H9 (cell line): ENCODE measurements at regions not wholly inside any gene's neighbourhood (a gene's known extent, or its start where the extent isn't known, plus 50 kb on each side); places are given as distances from the start of the nearest gene placed in this dataset.

Experiments
- DNase-seq: peaks from one replicate; pipeline ENCODE4 v3.0.0-alpha.2; 2017
- H2AFZ ChIP-seq: one replicate; pipeline ENCODE4 v1.6.1; 2013; ENCODE audit warnings: mild to moderate bottlenecking, low read length, control low read depth, moderate library complexity
- H2AK5ac ChIP-seq: 2 replicates; pipeline ENCODE4 v1.6.1; 2013; ENCODE audit warnings: low read length, control low read depth, mixed read lengths; ENCODE audit not compliant: insufficient read length
- H2BK120ac ChIP-seq: one replicate; pipeline ENCODE4 v1.6.1; 2013; ENCODE audit warnings: low read depth, mild to moderate bottlenecking, low read length, control low read depth, inconsistent platforms; ENCODE audit not compliant: poor library complexity, severe bottlenecking
- H2BK12ac ChIP-seq: 2 replicates; pipeline ENCODE4 v1.6.1; 2013; ENCODE audit warnings: low read length, control low read depth, mixed read lengths, low read depth; ENCODE audit not compliant: insufficient read length
- H2BK15ac ChIP-seq: 2 replicates; pipeline ENCODE4 v1.6.1; 2013; ENCODE audit warnings: low read depth, low read length, control low read depth
- H2BK20ac ChIP-seq: one replicate; pipeline ENCODE4 v1.6.1; 2013; ENCODE audit warnings: low read depth, mild to moderate bottlenecking, low read length, control low read depth, inconsistent platforms; ENCODE audit not compliant: poor library complexity, severe bottlenecking
- H2BK5ac ChIP-seq: 2 replicates; pipeline ENCODE4 v1.6.1; 2013; ENCODE audit warnings: low read length, control low read depth, mixed read lengths; ENCODE audit not compliant: insufficient read length
- H3K14ac ChIP-seq: 2 replicates; pipeline ENCODE4 v1.6.1; 2013; ENCODE audit warnings: low read length, control low read depth; ENCODE audit not compliant: insufficient read depth
- H3K18ac ChIP-seq: 2 replicates; pipeline ENCODE4 v1.6.1; 2013; ENCODE audit warnings: low read depth, mild to moderate bottlenecking, mixed read lengths, low read length, control low read depth; ENCODE audit not compliant: insufficient read length
- H3K23ac ChIP-seq: 2 replicates; pipeline ENCODE4 v1.6.1; 2013; ENCODE audit warnings: low read length, control low read depth, mixed read lengths, low read depth; ENCODE audit not compliant: insufficient read length
- H3K23me2 ChIP-seq: 2 replicates; pipeline ENCODE4 v1.6.1; 2013; ENCODE audit warnings: low read depth, mild to moderate bottlenecking, mixed read lengths, low read length, control low read depth; ENCODE audit not compliant: insufficient read length, poor library complexity, severe bottlenecking
- H3K27ac ChIP-seq: 2 replicates; pipeline ENCODE4 v1.5.1; 2013; ENCODE audit warnings: low read length, control low read depth, mixed read lengths, low read depth; ENCODE audit not compliant: insufficient read length
- H3K27me3 ChIP-seq: 2 replicates; pipeline ENCODE4 v1.6.1; 2013; ENCODE audit warnings: low read length, control low read depth, inconsistent platforms; ENCODE audit not compliant: insufficient read depth
- H3K4ac ChIP-seq: 2 replicates; pipeline ENCODE4 v1.6.1; 2013; ENCODE audit warnings: low read depth, mild to moderate bottlenecking, control low read depth, inconsistent platforms, low read length, moderate library complexity
- H3K4me1 ChIP-seq: 2 replicates; pipeline ENCODE4 v1.6.1; 2013; ENCODE audit warnings: low read length, control low read depth, inconsistent platforms; ENCODE audit not compliant: insufficient read depth
- H3K4me2 ChIP-seq: 2 replicates; pipeline ENCODE4 v1.6.1; 2013; ENCODE audit warnings: low read length, control low read depth, mixed read lengths; ENCODE audit not compliant: insufficient read length, insufficient read depth
- H3K56ac ChIP-seq: 2 replicates; pipeline ENCODE4 v1.6.1; 2013; ENCODE audit warnings: low read depth, mild to moderate bottlenecking, mixed read lengths, low read length, control low read depth; ENCODE audit not compliant: insufficient read length
- H3K79me1 ChIP-seq: 2 replicates; pipeline ENCODE4 v1.6.1; 2013; ENCODE audit warnings: low read depth, mild to moderate bottlenecking, moderate library complexity, low read length, control low read depth, inconsistent platforms; ENCODE audit not compliant: insufficient read depth, poor library complexity, severe bottlenecking
- H3K79me2 ChIP-seq: 2 replicates; pipeline ENCODE4 v1.6.1; 2013; ENCODE audit warnings: low read length, control low read depth, inconsistent platforms; ENCODE audit not compliant: insufficient read depth
- H3K9ac ChIP-seq: 2 replicates; pipeline ENCODE4 v1.6.1; 2013; ENCODE audit warnings: low read length, control low read depth, mixed read lengths; ENCODE audit not compliant: insufficient read length; ENCODE audit errors: extremely low read depth
- H3K9me3 ChIP-seq: one replicate; pipeline ENCODE4 v1.6.1; 2013; ENCODE audit warnings: low read depth, low read length, inconsistent platforms; ENCODE audit not compliant: control insufficient read depth
- H3T11ph ChIP-seq: one replicate; pipeline ENCODE4 v1.6.1; 2013; ENCODE audit warnings: mild to moderate bottlenecking, low read length, control low read depth, inconsistent platforms
- H4K20me1 ChIP-seq: one replicate; pipeline ENCODE4 v1.6.1; 2013; ENCODE audit not compliant: control insufficient read depth, insufficient read length, insufficient read depth
- H4K5ac ChIP-seq: 2 replicates; pipeline ENCODE4 v1.6.1; 2013; ENCODE audit warnings: low read depth, mild to moderate bottlenecking, mixed read lengths, low read length, control low read depth; ENCODE audit not compliant: insufficient read length
- H4K8ac ChIP-seq: replicated peaks from 2 replicates; pipeline ENCODE4 v1.6.1; 2013; ENCODE audit warnings: low read length, control low read depth, mixed read lengths, low read depth; ENCODE audit not compliant: insufficient read length
- H4K91ac ChIP-seq: 2 replicates; pipeline ENCODE4 v1.6.1; 2013; ENCODE audit warnings: low read depth, mild to moderate bottlenecking, moderate library complexity, mixed read lengths, low read length, control low read depth; ENCODE audit not compliant: insufficient read length
- H3K27ac Mint-ChIP-seq, 3 experiments: 2 replicates in 2 of 3; 3 replicates in 1 of 3; pipeline ENCODE4 v1.8.0; 2020 to 2021; ENCODE audit warnings: mixed read lengths in 3 of 3, mild to moderate bottlenecking in 1 of 3, moderate library complexity in 1 of 3
- H3K27me3 Mint-ChIP-seq: 2 replicates; pipeline ENCODE4 v1.8.0; 2021; ENCODE audit warnings: low read depth, mild to moderate bottlenecking, moderate library complexity, mixed read lengths
- H3K36me3 Mint-ChIP-seq, 3 experiments: 2 replicates in 2 of 3; 3 replicates in 1 of 3; pipeline ENCODE4 v1.8.0; 2020 to 2021; ENCODE audit warnings: low read depth in 3 of 3, mixed read lengths in 3 of 3; ENCODE audit not compliant: insufficient read depth in 1 of 3
- H3K4me1 Mint-ChIP-seq, 2 experiments: 2 replicates each; pipeline ENCODE4 v1.8.0; 2020; ENCODE audit warnings: mixed read lengths in 2 of 2
- H3K4me3 Mint-ChIP-seq, 2 experiments: 2 replicates in 1 of 2; 3 replicates in 1 of 2; pipeline ENCODE4 v1.8.0; 2020 to 2021; ENCODE audit warnings: mild to moderate bottlenecking in 2 of 2, mixed read lengths in 2 of 2, moderate library complexity in 1 of 2
- H3K9me3 Mint-ChIP-seq, 2 experiments: 2 replicates in 1 of 2; 3 replicates in 1 of 2; pipeline ENCODE4 v1.8.0; 2020; ENCODE audit warnings: mild to moderate bottlenecking in 2 of 2, mixed read lengths in 2 of 2, moderate library complexity in 1 of 2
- CTCF ChIP-seq: fragments of 200-600 bp; sonication (generic); conservative IDR thresholded peaks from 3 replicates; pipeline ENCODE4 v1.8.0; 2021; ENCODE audit warnings: antibody characterized with exemption, mild to moderate bottlenecking
- WGBS: extraction: QIAGEN DNeasy Blood & Tissue Kit; methylation state at CpG from one replicate; pipeline ENCODE4 v1.1.7; 2013; ENCODE audit warnings: missing lambda C conversion rate, low lambda C conversion rate, mixed read lengths; ENCODE audit not compliant: insufficient read length; ENCODE audit errors: extremely low coverage; 5-methylcytosine and 5-hydroxymethylcytosine counted together

- no peak overlapping the region for H4K8ac ChIP-seq
- H3K9me3 ChIP-seq = no peaks in the 10 kb centered on the region
- H4K20me1 ChIP-seq = no peaks in the 10 kb centered on the region
- no peak overlapping the region for H2BK5ac ChIP-seq
- no peak overlapping the region for H3K4ac ChIP-seq
- H3T11ph ChIP-seq = no peak overlapping the region
- Mint-ChIP-seq H3K27me3 (no peaks in the 10 kb centered on the region), H3K4me1 (peaks cover 28 to 30% of the 10 kb centered on the region in 2 experiments), H3K9me3 (no peaks in the 10 kb centered on the region), H3K27ac (no peak overlapping the region), H3K4me3 (no peak overlapping the region), H3K36me3 (no peaks in the 10 kb centered on the region)
- H2BK12ac ChIP-seq = no peak overlapping the region
- no peaks in the 10 kb centered on the region for H3K79me2 ChIP-seq
- H2BK120ac ChIP-seq = no peak overlapping the region
- H3K4me2 ChIP-seq = no peak overlapping the region
- no peak overlapping the region for H3K18ac ChIP-seq
- no peak for TF ChIP-seq CTCF
- no peak overlapping the region for H3K27ac ChIP-seq
- H3K27me3 ChIP-seq = no peaks in the 10 kb centered on the region
- H4K91ac ChIP-seq = no peak overlapping the region
- no peak overlapping the region for H2AFZ ChIP-seq
- no CpG with 5 or more reads among the region's 5 CpGs for WGBS
- H3K23ac ChIP-seq = no peak overlapping the region
- H4K5ac ChIP-seq = no peak overlapping the region
- no peak overlapping the region for H2BK15ac ChIP-seq
- no peaks in the 10 kb centered on the region; the same call in 1 of the 2 replicates for H3K4me1 ChIP-seq
- H2AK5ac ChIP-seq = no peak overlapping the region
- H3K9ac ChIP-seq = no peak overlapping the region
- H3K23me2 ChIP-seq = no peaks in the 10 kb centered on the region
- H3K14ac ChIP-seq = no peak overlapping the region
- no peaks in the 10 kb centered on the region for H3K79me1 ChIP-seq
- H3K56ac ChIP-seq = no peak overlapping the region
- H2BK20ac ChIP-seq = no peak overlapping the region
- DNase-seq = no peak
Observed at GRCh38 chr6:98560841-98561240, 273.5 kb upstream of the POU3F2 start.
